GM19467 (cell line): ENCODE measurements at regions not wholly inside any gene's neighbourhood (a gene's known extent, or its start where the extent isn't known, plus 50 kb on each side); places are given as distances from the start of the nearest gene placed in this dataset.

ENCODE experiments used
- ATAC-seq: cut with Tn5 transposase; IDR thresholded peaks from one replicate; pipeline ENCODE4 v1.9.1; 2021; ENCODE audit warnings: mild to moderate bottlenecking, moderate library complexity; ENCODE audit not compliant: unreplicated experiment

- ATAC-seq: no peak
These were observed 113.9 kb upstream of the DOK5 start for GRCh38 chr20:54361475-54361874.

- no peak for ATAC-seq
These were observed 113.1 kb upstream of the DOK5 start for GRCh38 chr20:54362283-54362682.

- ATAC-seq: no peak
These were observed 111.0 kb upstream of the DOK5 start for GRCh38 chr20:54364365-54364764.

- no peak for ATAC-seq
These were observed 110.5 kb upstream of the DOK5 start for GRCh38 chr20:54364919-54365318.

GRCh38 chr20:54366669-54367344 is 108.6 kb upstream of the DOK5 start:
- ATAC-seq: no peak

GRCh38 chr20:54368570-54368969 is 106.8 kb upstream of the DOK5 start:
- ATAC-seq: no peak

- no peak for ATAC-seq
These were observed 103.1 kb upstream of the DOK5 start for GRCh38 chr20:54372313-54372712.

GRCh38 chr20:54377992-54378773 is 97.2 kb upstream of the DOK5 start:
- no peak for ATAC-seq

- ATAC-seq: no peak
These were observed 95.4 kb upstream of the DOK5 start for GRCh38 chr20:54379893-54380584.

GRCh38 chr20:54382419-54382818 is 93.0 kb upstream of the DOK5 start:
- no peak for ATAC-seq

- no peak for ATAC-seq
These were observed 89.6 kb upstream of the DOK5 start for GRCh38 chr20:54385746-54386145.

GRCh38 chr20:54389596-54390280 is 85.7 kb upstream of the DOK5 start:
- ATAC-seq: no peak

GRCh38 chr20:54397292-54398140 is 77.9 kb upstream of the DOK5 start:
- no peak for ATAC-seq

GRCh38 chr20:54398814-54399213 is 76.6 kb upstream of the DOK5 start:
- ATAC-seq: no peak

- no peak for ATAC-seq
These were observed 69.9 kb upstream of the DOK5 start for GRCh38 chr20:54405540-54405939.

GRCh38 chr20:54407459-54407858 is 67.9 kb upstream of the DOK5 start:
- ATAC-seq: no peak

GRCh38 chr20:54415967-54416366 is 59.4 kb upstream of the DOK5 start:
- no peak for ATAC-seq

GRCh38 chr20:54416770-54417169 is 58.6 kb upstream of the DOK5 start:
- ATAC-seq: no peak

- ATAC-seq: no peak
These were observed 55.9 kb upstream of the DOK5 start for GRCh38 chr20:54419531-54419930.
